Thyroid gland (tissue), 4 donors: ENCODE measurements at regions not wholly inside any gene's neighbourhood (a gene's known extent, or its start where the extent isn't known, plus 50 kb on each side); places are given as distances from the start of the nearest gene placed in this dataset.

ENCODE experiments used
- DNase-seq, 2 donors: peaks; one replicate each; pipeline ENCODE4 v3.0.0-alpha.2; 2019
- H3K27ac ChIP-seq, 3 donors: fragments of 200-600 bp; sonication (generic); 1 replicate in 2 of 3; 2 replicates in 1 of 3; pipeline ENCODE4 v1.5.1; 2016 to 2019; ENCODE audit warnings: mild to moderate bottlenecking in 1 of 3, moderate library complexity in 1 of 3
- H3K27me3 ChIP-seq: fragments of 200-600 bp; sonication (generic); one replicate; pipeline ENCODE4 v1.5.1; 2019
- H3K36me3 ChIP-seq, 2 donors: fragments of 200-600 bp; sonication (generic); one replicate each; pipeline ENCODE4 v1.5.1; 2016 to 2019
- H3K4me1 ChIP-seq, 2 donors: fragments of 200-600 bp; sonication (generic); one replicate each; pipeline ENCODE4 v1.5.1; 2017 to 2019
- H3K4me3 ChIP-seq, 3 donors: fragments of 200-600 bp; sonication (generic); replicated peaks in 1 of 3; 1 replicate in 2 of 3; 2 replicates in 1 of 3; pipeline ENCODE4 v1.5.1; 2016; ENCODE audit warnings: mild to moderate bottlenecking in 1 of 3
- H3K9me3 ChIP-seq: fragments of 200-600 bp; sonication (generic); one replicate; pipeline ENCODE4 v1.5.1; 2017
- CTCF ChIP-seq, 6 experiments: fragments of 200-600 bp in 3 of 6; fragments of 450-650 bp in 3 of 6; sonication (generic) in 3 of 6; IDR thresholded peaks; one replicate each; pipeline ENCODE4 v1.5.1; 2016 to 2019; ENCODE audit warnings: antibody characterized with exemption in 6 of 6, mild to moderate bottlenecking in 2 of 6, inconsistent platforms in 1 of 6, moderate library complexity in 1 of 6
- POLR2A ChIP-seq, 2 donors: fragments of 450-650 bp; IDR thresholded peaks; one replicate each; pipeline ENCODE4 v1.6.1; 2017; ENCODE audit warnings: antibody characterized with exemption in 2 of 2, mild to moderate bottlenecking in 2 of 2, moderate library complexity in 1 of 2
- WGBS, 2 donors: methylation state at CpG; one replicate each; pipeline ENCODE4 v1.1.5; 2017; 5-methylcytosine and 5-hydroxymethylcytosine counted together
- intact Hi-C: fragments of 100-400 bp; cut with DNase I; formaldehyde crosslinking; loops from one replicate; pipeline ENCODE4 v1.15.1; 2023

- H3K4me3 ChIP-seq = no peak overlapping the region
- no peaks in the 10 kb centered on the region for H3K36me3 ChIP-seq
- intact Hi-C loops = no loop called here
- 84% methylated on average over 1 of the region's 1 CpG for WGBS, 2 donors
- no peak overlapping the region for H3K27ac ChIP-seq
- no peaks in the 10 kb centered on the region for H3K27me3 ChIP-seq
- no peaks in the 10 kb centered on the region for H3K9me3 ChIP-seq
- TF ChIP-seq POLR2A (IDR thresholded peaks at IDR 0.05) = no peak
- TF ChIP-seq CTCF (IDR thresholded peaks at IDR 0.05) = no peak
- H3K4me1 ChIP-seq = no peaks in the 10 kb centered on the region
- DNase-seq = no peak
Observed at GRCh38 chr3:88231632-88232031, 81.9 kb downstream of the C3orf38 start.

- no peak for DNase-seq
- Histone ChIP-seq H3K4me3 (no peak overlapping the region), H3K9me3 (no peaks in the 10 kb centered on the region), H3K27me3 (no peaks in the 10 kb centered on the region), H3K27ac (no peak overlapping the region), H3K36me3 (no peaks in the 10 kb centered on the region), H3K4me1 (no peaks in the 10 kb centered on the region)
- intact Hi-C loops = no loop called here
- TF ChIP-seq POLR2A (IDR thresholded peaks at IDR 0.05) (no peak), CTCF (IDR thresholded peaks at IDR 0.05) (no peak)
- WGBS, 2 donors = 0 to 45% methylated on average over 1 of the region's 1 CpG
Observed at GRCh38 chr3:88235102-88235501, 85.3 kb downstream of the C3orf38 start.

GRCh38 chr3:88239870-88240269 lies 90.1 kb downstream of the C3orf38 start:
- H3K4me3 ChIP-seq = no peak overlapping the region
- intact Hi-C loops = no loop called here
- WGBS, 2 donors = 91 to 95% methylated on average over 4 of the region's 4 CpGs

GRCh38 chr3:88248658-88249057 lies 98.9 kb downstream of the C3orf38 start:
- no peaks in the 10 kb centered on the region for H3K4me1 ChIP-seq
- DNase-seq = no peak
- H3K4me3 ChIP-seq = no peak overlapping the region
- H3K36me3 ChIP-seq = no peaks in the 10 kb centered on the region
- no peaks in the 10 kb centered on the region for H3K27me3 ChIP-seq
- intact Hi-C loops = no loop called here
- H3K27ac ChIP-seq = no peak overlapping the region
- no peak for TF ChIP-seq POLR2A (IDR thresholded peaks at IDR 0.05)
- TF ChIP-seq CTCF (IDR thresholded peaks at IDR 0.05) = no peak
- no peaks in the 10 kb centered on the region for H3K9me3 ChIP-seq

More at GRCh38 chr3:88239870-88240269, 90.1 kb downstream of the C3orf38 start:
- H3K4me1 ChIP-seq = no peaks in the 10 kb centered on the region
- H3K27me3 ChIP-seq = no peaks in the 10 kb centered on the region
- DNase-seq = no peak
- no peak for TF ChIP-seq POLR2A (IDR thresholded peaks at IDR 0.05)
- no peaks in the 10 kb centered on the region for H3K36me3 ChIP-seq
- H3K27ac ChIP-seq = no peak overlapping the region
- H3K9me3 ChIP-seq = no peaks in the 10 kb centered on the region

GRCh38 chr3:88259045-88259444 lies 109.3 kb downstream of the C3orf38 start:
- no peaks in the 10 kb centered on the region for H3K9me3 ChIP-seq
- no peak overlapping the region for H3K27ac ChIP-seq
- intact Hi-C loops = no loop called here
- H3K36me3 ChIP-seq = no peaks in the 10 kb centered on the region
- H3K4me3 ChIP-seq = no peak overlapping the region
- 64 to 67% methylated on average over 4 of the region's 4 CpGs for WGBS, 2 donors
- no peaks in the 10 kb centered on the region for H3K27me3 ChIP-seq
- no peak for DNase-seq
- no peak for TF ChIP-seq POLR2A (IDR thresholded peaks at IDR 0.05)
- TF ChIP-seq CTCF (IDR thresholded peaks at IDR 0.05) = no peak
- H3K4me1 ChIP-seq = no peaks in the 10 kb centered on the region

- H3K27me3 ChIP-seq = no peaks in the 10 kb centered on the region
- TF ChIP-seq CTCF (IDR thresholded peaks at IDR 0.05) (no peak), POLR2A (IDR thresholded peaks at IDR 0.05) (no peak)
- H3K36me3 ChIP-seq = no peaks in the 10 kb centered on the region
- 68 to 72% methylated on average over 4 of the region's 4 CpGs for WGBS, 2 donors
- H3K27ac ChIP-seq = no peak overlapping the region
- DNase-seq = no peak
- no peaks in the 10 kb centered on the region for H3K9me3 ChIP-seq
- H3K4me3 ChIP-seq = no peak overlapping the region
- intact Hi-C loops = no loop called here
- H3K4me1 ChIP-seq = no peaks in the 10 kb centered on the region
Observed at GRCh38 chr3:88262527-88262926, 112.8 kb downstream of the C3orf38 start.
